ENCODE measurements at regions not wholly inside any gene's neighbourhood (a gene's known extent, or its start where the extent isn't known, plus 50 kb on each side); places are given as distances from the start of the nearest gene placed in this dataset.
"Not testable (repeated sequence)": the region's sequence is repeated elsewhere in the genome, so short reads cannot be mapped to it uniquely, and the experiment has no call there.

- Histone ChIP-seq H3K9me3 (ENCODE audit: control insufficient read depth, insufficient read depth, low read length) (no peaks in the 10 kb centered on the region), H3K36me3 (ENCODE audit: control insufficient read depth, low read length) (no peaks in the 10 kb centered on the region), H3K9me2 (replicated peaks; ENCODE audit: control insufficient read depth, low read length) (no peaks in the 10 kb centered on the region), H3K4me3 (ENCODE audit: low read length) (no peak overlapping the region), H3K27me3 (ENCODE audit: control insufficient read depth, low read length) (no peaks in the 10 kb centered on the region), H3F3A (ENCODE audit: control insufficient read depth, insufficient read depth) (no peaks in the 10 kb centered on the region), H3K4me2 (ENCODE audit: low read length) (no peak overlapping the region), H3K27ac (ENCODE audit: low read depth, low read length) (no peak overlapping the region), H3K4me1 (ENCODE audit: control insufficient read depth, low read length) (no peaks in the 10 kb centered on the region), H3K79me2 (ENCODE audit: control insufficient read depth, low read length) (no peaks in the 10 kb centered on the region), H4K20me1 (ENCODE audit: control insufficient read depth, insufficient read depth, low read depth, low read length) (no peaks in the 10 kb centered on the region)
- no peak for TF ChIP-seq EZH2phosphoT487 (IDR thresholded peaks at IDR 0.05; ENCODE audit: borderline replicate concordance, low read length)
- TF ChIP-seq, protein P1, sequence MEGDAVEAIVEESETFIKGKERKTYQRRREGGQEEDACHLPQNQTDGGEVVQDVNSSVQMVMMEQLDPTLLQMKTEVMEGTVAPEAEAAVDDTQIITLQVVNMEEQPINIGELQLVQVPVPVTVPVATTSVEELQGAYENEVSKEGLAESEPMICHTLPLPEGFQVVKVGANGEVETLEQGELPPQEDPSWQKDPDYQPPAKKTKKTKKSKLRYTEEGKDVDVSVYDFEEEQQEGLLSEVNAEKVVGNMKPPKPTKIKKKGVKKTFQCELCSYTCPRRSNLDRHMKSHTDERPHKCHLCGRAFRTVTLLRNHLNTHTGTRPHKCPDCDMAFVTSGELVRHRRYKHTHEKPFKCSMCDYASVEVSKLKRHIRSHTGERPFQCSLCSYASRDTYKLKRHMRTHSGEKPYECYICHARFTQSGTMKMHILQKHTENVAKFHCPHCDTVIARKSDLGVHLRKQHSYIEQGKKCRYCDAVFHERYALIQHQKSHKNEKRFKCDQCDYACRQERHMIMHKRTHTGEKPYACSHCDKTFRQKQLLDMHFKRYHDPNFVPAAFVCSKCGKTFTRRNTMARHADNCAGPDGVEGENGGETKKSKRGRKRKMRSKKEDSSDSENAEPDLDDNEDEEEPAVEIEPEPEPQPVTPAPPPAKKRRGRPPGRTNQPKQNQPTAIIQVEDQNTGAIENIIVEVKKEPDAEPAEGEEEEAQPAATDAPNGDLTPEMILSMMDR (IDR thresholded peaks at IDR 0.05; ENCODE audit: low read depth, low read length, poor library complexity, severe bottlenecking): no peak
Observed at GRCh38 chr7:54946764-54947163, 72.1 kb upstream of the EGFR start.

DNA sequence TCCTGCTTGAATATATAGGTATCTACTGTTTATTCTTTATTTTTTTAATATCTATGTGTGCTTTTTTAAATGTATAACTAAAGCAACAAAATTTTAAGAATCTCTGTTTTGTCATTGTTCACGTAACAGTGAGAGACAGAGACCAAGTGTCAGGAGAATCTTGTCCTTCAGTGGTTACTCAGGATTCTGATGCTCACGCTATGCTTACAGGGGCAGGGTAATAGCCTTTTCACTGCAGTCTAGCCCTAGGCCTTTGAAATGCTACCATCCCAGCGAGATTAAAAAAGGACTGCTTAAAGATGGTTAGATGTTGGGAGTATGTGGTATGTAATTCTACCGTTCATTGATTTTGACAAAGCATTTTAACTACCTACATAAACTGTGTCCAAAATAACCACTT is 71.6 kb upstream of the EGFR start:
- Histone ChIP-seq H3F3A (ENCODE audit: control insufficient read depth, insufficient read depth) (no peaks in the 10 kb centered on the region), H3K4me2 (ENCODE audit: low read length) (no peak overlapping the region), H3K9me2 (replicated peaks; ENCODE audit: control insufficient read depth, low read length) (no peaks in the 10 kb centered on the region), H3K36me3 (ENCODE audit: control insufficient read depth, low read length) (no peaks in the 10 kb centered on the region), H3K27me3 (ENCODE audit: control insufficient read depth, low read length) (no peaks in the 10 kb centered on the region), H3K27ac (ENCODE audit: low read depth, low read length) (no peak overlapping the region), H3K4me3 (ENCODE audit: low read length) (no peak overlapping the region), H3K4me1 (ENCODE audit: control insufficient read depth, low read length) (no peaks in the 10 kb centered on the region), H4K20me1 (ENCODE audit: control insufficient read depth, insufficient read depth, low read depth, low read length) (no peaks in the 10 kb centered on the region), H3K9me3 (ENCODE audit: control insufficient read depth, insufficient read depth, low read length) (no peaks in the 10 kb centered on the region), H3K79me2 (ENCODE audit: control insufficient read depth, low read length) (no peaks in the 10 kb centered on the region)
- no peak for TF ChIP-seq EZH2phosphoT487 (IDR thresholded peaks at IDR 0.05; ENCODE audit: borderline replicate concordance, low read length)
- TF ChIP-seq, protein P1 (IDR thresholded peaks at IDR 0.05; ENCODE audit: low read depth, low read length, poor library complexity, severe bottlenecking): no peak

- H3K27ac ChIP-seq (ENCODE audit: low read depth, low read length); H3K36me3 ChIP-seq (ENCODE audit: control insufficient read depth, low read length); H3K4me2 ChIP-seq (ENCODE audit: low read length); H3K9me2 ChIP-seq (replicated peaks; ENCODE audit: control insufficient read depth, low read length); H3K4me3 ChIP-seq (ENCODE audit: low read length); H3K4me1 ChIP-seq (ENCODE audit: control insufficient read depth, low read length); H3F3A ChIP-seq (ENCODE audit: control insufficient read depth, insufficient read depth); H4K20me1 ChIP-seq (ENCODE audit: control insufficient read depth, insufficient read depth, low read depth, low read length); H3K79me2 ChIP-seq (ENCODE audit: control insufficient read depth, low read length); H3K27me3 ChIP-seq (ENCODE audit: control insufficient read depth, low read length); H3K9me3 ChIP-seq (ENCODE audit: control insufficient read depth, insufficient read depth, low read length): not testable (repeated sequence)
Observed at GRCh38 chr7:54949514-54949913, 69.3 kb upstream of the EGFR start.

GRCh38 chr7:54955296-54955695 is 63.5 kb upstream of the EGFR start:
- no peak for TF ChIP-seq EZH2phosphoT487 (IDR thresholded peaks at IDR 0.05; ENCODE audit: borderline replicate concordance, low read length)
- TF ChIP-seq, protein P1 (IDR thresholded peaks at IDR 0.05; ENCODE audit: low read depth, low read length, poor library complexity, severe bottlenecking): no peak
- no peaks in the 10 kb centered on the region for H3K4me1 ChIP-seq (ENCODE audit: control insufficient read depth, low read length)
- no peaks in the 10 kb centered on the region for H3K36me3 ChIP-seq (ENCODE audit: control insufficient read depth, low read length)
- H3K9me3 ChIP-seq (ENCODE audit: control insufficient read depth, insufficient read depth, low read length): no peaks in the 10 kb centered on the region
- H3K27me3 ChIP-seq (ENCODE audit: control insufficient read depth, low read length): no peaks in the 10 kb centered on the region
- no peak overlapping the region for H3K4me2 ChIP-seq (ENCODE audit: low read length)
- H4K20me1 ChIP-seq (ENCODE audit: control insufficient read depth, insufficient read depth, low read depth, low read length): no peaks in the 10 kb centered on the region
- H3K79me2 ChIP-seq (ENCODE audit: control insufficient read depth, low read length): no peaks in the 10 kb centered on the region
- H3K27ac ChIP-seq (ENCODE audit: low read depth, low read length): no peak overlapping the region
- no peak overlapping the region for H3K4me3 ChIP-seq (ENCODE audit: low read length)
- no peaks in the 10 kb centered on the region for H3F3A ChIP-seq (ENCODE audit: control insufficient read depth, insufficient read depth)
- H3K9me2 ChIP-seq (replicated peaks; ENCODE audit: control insufficient read depth, low read length): no peaks in the 10 kb centered on the region
